GM23338 (cell line): ENCODE measurements at regions not wholly inside any gene's neighbourhood (a gene's known extent, or its start where the extent isn't known, plus 50 kb on each side); places are given as distances from the start of the nearest gene placed in this dataset.

Experiments used
- CREB1 ChIP-seq: fragments of 250-450 bp; sonication (Bioruptor Pico); IDR thresholded peaks from 2 replicates; pipeline ENCODE4 v1.5.0; 2020; ENCODE audit warnings: low read depth, mild to moderate bottlenecking, moderate library complexity
- CTCF ChIP-seq, 2 experiments: fragments of 200-600 bp in 1 of 2; sonication (generic) in 1 of 2; conservative IDR thresholded peaks; 2 replicates each; pipeline versions ENCODE4 v1.5.1 to v1.6.1; 2016 to 2017; ENCODE audit warnings: antibody characterized with exemption in 2 of 2, low read depth in 2 of 2, mild to moderate bottlenecking in 2 of 2, moderate library complexity in 1 of 2
- EZH2 ChIP-seq: fragments of 200-600 bp; sonication (generic); IDR thresholded peaks from one replicate; pipeline ENCODE4 v1.8.0; 2017; ENCODE audit warnings: antibody characterized with exemption, mild to moderate bottlenecking, low read depth; ENCODE audit not compliant: unreplicated experiment
- EZH2phosphoT487 ChIP-seq: fragments of 200-600 bp; sonication (generic); IDR thresholded peaks from one replicate; pipeline ENCODE4 v1.8.1; 2018; ENCODE audit warnings: antibody characterized with exemption; ENCODE audit not compliant: unreplicated experiment
- POLR2AphosphoS5 ChIP-seq: IDR thresholded peaks from 2 replicates; pipeline ENCODE4 v1.6.1; 2016; ENCODE audit warnings: antibody characterized with exemption, low read depth
- TF ChIP-seq, protein P1 (sequence below): fragments of 250-450 bp; sonication (Bioruptor Pico); IDR thresholded peaks from 2 replicates; pipeline ENCODE4 v1.5.0; 2020; ENCODE audit warnings: mild to moderate bottlenecking, moderate library complexity
- TF ChIP-seq, protein P2 (sequence below): IDR thresholded peaks from one replicate; pipeline ENCODE4 v1.6.1; 2018; ENCODE audit warnings: antibody characterized with exemption; ENCODE audit not compliant: unreplicated experiment

DNA sequence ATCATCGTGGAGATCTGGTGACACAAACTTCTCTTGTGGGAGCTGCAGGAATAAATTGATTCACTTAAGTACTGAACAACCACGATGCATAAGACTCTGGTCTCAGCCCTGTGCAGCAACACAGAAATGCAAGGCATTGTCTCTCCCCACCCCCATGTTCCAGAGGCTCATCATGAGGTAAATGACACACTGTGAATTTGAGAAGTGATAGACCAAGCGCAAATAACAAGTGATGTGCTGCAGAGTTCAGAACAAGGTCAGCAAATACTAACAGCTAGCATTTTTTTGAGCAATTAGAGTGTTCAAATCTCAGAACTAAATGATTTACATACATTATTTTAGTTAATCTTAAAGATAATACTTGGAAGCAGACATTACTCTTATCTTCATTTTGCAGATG lies 223.7 kb downstream of the SEC16B start:
- TF ChIP-seq CTCF (conservative IDR thresholded peaks at IDR 0.05; ENCODE audit: low read depth in 2 of 2) (no peak), POLR2AphosphoS5 (no peak), CREB1 (CRISPR knock-in tag) (no peak), EZH2phosphoT487 (no peak), EZH2 (no peak)
- TF ChIP-seq, protein P1, sequence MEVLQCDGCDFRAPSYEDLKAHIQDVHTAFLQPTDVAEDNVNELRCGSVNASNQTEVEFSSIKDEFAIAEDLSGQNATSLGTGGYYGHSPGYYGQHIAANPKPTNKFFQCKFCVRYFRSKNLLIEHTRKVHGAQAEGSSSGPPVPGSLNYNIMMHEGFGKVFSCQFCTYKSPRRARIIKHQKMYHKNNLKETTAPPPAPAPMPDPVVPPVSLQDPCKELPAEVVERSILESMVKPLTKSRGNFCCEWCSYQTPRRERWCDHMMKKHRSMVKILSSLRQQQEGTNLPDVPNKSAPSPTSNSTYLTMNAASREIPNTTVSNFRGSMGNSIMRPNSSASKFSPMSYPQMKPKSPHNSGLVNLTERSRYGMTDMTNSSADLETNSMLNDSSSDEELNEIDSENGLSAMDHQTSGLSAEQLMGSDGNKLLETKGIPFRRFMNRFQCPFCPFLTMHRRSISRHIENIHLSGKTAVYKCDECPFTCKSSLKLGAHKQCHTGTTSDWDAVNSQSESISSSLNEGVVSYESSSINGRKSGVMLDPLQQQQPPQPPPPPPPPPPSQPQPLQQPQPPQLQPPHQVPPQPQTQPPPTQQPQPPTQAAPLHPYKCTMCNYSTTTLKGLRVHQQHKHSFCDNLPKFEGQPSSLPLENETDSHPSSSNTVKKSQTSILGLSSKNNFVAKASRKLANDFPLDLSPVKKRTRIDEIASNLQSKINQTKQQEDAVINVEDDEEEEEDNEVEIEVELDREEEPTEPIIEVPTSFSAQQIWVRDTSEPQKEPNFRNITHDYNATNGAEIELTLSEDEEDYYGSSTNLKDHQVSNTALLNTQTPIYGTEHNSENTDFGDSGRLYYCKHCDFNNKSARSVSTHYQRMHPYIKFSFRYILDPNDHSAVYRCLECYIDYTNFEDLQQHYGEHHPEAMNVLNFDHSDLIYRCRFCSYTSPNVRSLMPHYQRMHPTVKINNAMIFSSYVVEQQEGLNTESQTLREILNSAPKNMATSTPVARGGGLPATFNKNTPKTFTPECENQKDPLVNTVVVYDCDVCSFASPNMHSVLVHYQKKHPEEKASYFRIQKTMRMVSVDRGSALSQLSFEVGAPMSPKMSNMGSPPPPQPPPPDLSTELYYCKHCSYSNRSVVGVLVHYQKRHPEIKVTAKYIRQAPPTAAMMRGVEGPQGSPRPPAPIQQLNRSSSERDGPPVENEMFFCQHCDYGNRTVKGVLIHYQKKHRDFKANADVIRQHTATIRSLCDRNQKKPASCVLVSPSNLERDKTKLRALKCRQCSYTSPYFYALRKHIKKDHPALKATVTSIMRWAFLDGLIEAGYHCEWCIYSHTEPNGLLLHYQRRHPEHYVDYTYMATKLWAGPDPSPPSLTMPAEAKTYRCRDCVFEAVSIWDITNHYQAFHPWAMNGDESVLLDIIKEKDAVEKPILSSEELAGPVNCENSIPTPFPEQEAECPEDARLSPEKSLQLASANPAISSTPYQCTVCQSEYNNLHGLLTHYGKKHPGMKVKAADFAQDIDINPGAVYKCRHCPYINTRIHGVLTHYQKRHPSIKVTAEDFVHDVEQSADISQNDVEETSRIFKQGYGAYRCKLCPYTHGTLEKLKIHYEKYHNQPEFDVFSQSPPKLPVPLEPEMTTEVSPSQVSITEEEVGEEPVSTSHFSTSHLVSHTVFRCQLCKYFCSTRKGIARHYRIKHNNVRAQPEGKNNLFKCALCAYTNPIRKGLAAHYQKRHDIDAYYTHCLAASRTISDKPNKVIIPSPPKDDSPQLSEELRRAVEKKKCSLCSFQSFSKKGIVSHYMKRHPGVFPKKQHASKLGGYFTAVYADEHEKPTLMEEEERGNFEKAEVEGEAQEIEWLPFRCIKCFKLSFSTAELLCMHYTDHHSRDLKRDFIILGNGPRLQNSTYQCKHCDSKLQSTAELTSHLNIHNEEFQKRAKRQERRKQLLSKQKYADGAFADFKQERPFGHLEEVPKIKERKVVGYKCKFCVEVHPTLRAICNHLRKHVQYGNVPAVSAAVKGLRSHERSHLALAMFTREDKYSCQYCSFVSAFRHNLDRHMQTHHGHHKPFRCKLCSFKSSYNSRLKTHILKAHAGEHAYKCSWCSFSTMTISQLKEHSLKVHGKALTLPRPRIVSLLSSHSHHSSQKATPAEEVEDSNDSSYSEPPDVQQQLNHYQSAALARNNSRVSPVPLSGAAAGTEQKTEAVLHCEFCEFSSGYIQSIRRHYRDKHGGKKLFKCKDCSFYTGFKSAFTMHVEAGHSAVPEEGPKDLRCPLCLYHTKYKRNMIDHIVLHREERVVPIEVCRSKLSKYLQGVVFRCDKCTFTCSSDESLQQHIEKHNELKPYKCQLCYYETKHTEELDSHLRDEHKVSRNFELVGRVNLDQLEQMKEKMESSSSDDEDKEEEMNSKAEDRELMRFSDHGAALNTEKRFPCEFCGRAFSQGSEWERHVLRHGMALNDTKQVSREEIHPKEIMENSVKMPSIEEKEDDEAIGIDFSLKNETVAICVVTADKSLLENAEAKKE = no peak
- TF ChIP-seq, protein P2, sequence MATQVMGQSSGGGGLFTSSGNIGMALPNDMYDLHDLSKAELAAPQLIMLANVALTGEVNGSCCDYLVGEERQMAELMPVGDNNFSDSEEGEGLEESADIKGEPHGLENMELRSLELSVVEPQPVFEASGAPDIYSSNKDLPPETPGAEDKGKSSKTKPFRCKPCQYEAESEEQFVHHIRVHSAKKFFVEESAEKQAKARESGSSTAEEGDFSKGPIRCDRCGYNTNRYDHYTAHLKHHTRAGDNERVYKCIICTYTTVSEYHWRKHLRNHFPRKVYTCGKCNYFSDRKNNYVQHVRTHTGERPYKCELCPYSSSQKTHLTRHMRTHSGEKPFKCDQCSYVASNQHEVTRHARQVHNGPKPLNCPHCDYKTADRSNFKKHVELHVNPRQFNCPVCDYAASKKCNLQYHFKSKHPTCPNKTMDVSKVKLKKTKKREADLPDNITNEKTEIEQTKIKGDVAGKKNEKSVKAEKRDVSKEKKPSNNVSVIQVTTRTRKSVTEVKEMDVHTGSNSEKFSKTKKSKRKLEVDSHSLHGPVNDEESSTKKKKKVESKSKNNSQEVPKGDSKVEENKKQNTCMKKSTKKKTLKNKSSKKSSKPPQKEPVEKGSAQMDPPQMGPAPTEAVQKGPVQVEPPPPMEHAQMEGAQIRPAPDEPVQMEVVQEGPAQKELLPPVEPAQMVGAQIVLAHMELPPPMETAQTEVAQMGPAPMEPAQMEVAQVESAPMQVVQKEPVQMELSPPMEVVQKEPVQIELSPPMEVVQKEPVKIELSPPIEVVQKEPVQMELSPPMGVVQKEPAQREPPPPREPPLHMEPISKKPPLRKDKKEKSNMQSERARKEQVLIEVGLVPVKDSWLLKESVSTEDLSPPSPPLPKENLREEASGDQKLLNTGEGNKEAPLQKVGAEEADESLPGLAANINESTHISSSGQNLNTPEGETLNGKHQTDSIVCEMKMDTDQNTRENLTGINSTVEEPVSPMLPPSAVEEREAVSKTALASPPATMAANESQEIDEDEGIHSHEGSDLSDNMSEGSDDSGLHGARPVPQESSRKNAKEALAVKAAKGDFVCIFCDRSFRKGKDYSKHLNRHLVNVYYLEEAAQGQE = no peak
